GM12878 (cell line): ENCODE measurements at regions not wholly inside any gene's neighbourhood (a gene's known extent, or its start where the extent isn't known, plus 50 kb on each side); places are given as distances from the start of the nearest gene placed in this dataset.

Experiments used
- ATAC-seq: fragments of 200-7000 bp; cut with Tn5 transposase; 3 replicates; pipeline ENCODE4 v1.9.1; 2020; ENCODE audit warnings: mild to moderate bottlenecking, moderate library complexity
- BruUV-seq: library from RNA; stranded (reverse); fragments of 400-500 nt; replicated peaks from 2 replicates; lab custom pipeline; 2021; lab: Mats Ljungman, UMichigan
- CTCF ChIA-PET: fragments of 300-600 bp; sonication (Branson Sonifier 250); formaldehyde crosslinking; extraction: SDS; loops from one replicate; lab custom pipeline; 2021; ENCODE audit warnings: inconsistent platforms; lab: Yijun Ruan, JAX
- POLR2A ChIA-PET: fragments of 350-600 bp; formaldehyde crosslinking; extraction: SDS; loops from one replicate; lab custom pipeline; 2021; ENCODE audit warnings: inconsistent platforms; lab: Charles Lee
- RAD21 ChIA-PET: fragments of 300-600 bp; sonication (Branson Sonifier 250); formaldehyde crosslinking; loops from one replicate; lab custom pipeline; 2023; ENCODE audit warnings: antibody characterized with exemption; ENCODE audit not compliant: unreplicated experiment; lab: Charles Lee
- SMC1A ChIA-PET: fragments of 300-600 bp; sonication (Branson Sonifier 250); formaldehyde crosslinking; loops from one replicate; lab custom pipeline; 2023; ENCODE audit not compliant: unreplicated experiment, uncharacterized antibody; lab: Charles Lee
- DNase-seq: peaks from one replicate; pipeline ENCODE4 v3.0.0-alpha.2; 2011; ENCODE audit warnings: low read depth, low spot score
- FAIRE-seq: peaks from 3 replicates; lab custom pipeline; 2011; peaks lifted over from hg19 to GRCh38; lab: Jason Lieb, UNC
- H2AFZ ChIP-seq: 2 replicates; pipeline ENCODE4 v1.6.0; 2011; ENCODE audit warnings: low read depth, low read length, control low read depth; ENCODE audit not compliant: control insufficient read depth
- H3K27ac ChIP-seq: 2 replicates; pipeline ENCODE4 v1.5.1; 2011; ENCODE audit warnings: control low read depth; ENCODE audit not compliant: control insufficient read depth, insufficient read depth
- H3K27me3 ChIP-seq, 2 experiments: replicated peaks in 1 of 2; 2 replicates each; pipeline versions ENCODE4 v1.6.0 to v1.6.1; 2011; ENCODE audit warnings: low read length in 1 of 2; ENCODE audit not compliant: control insufficient read depth in 2 of 2, insufficient read depth in 2 of 2
- H3K36me3 ChIP-seq, 2 experiments: 2 replicates each; pipeline ENCODE4 v1.5.1; 2011; ENCODE audit warnings: low read length in 1 of 2; ENCODE audit not compliant: control insufficient read depth in 2 of 2, insufficient read depth in 2 of 2
- H3K4me1 ChIP-seq: 2 replicates; pipeline ENCODE4 v1.6.1; 2011; ENCODE audit warnings: mild to moderate bottlenecking, low read length, moderate library complexity, mixed read lengths; ENCODE audit not compliant: control insufficient read depth, insufficient read depth
- H3K4me2 ChIP-seq: 2 replicates; pipeline ENCODE4 v1.6.0; 2011; ENCODE audit warnings: control low read depth; ENCODE audit not compliant: control insufficient read depth, insufficient read depth
- H3K4me3 ChIP-seq: fragments of 200-600 bp; sonication (generic); 2 replicates; pipeline ENCODE4 v1.5.1; 2016
- H3K79me2 ChIP-seq: 2 replicates; pipeline ENCODE4 v1.6.0; 2011; ENCODE audit warnings: low read length; ENCODE audit not compliant: control insufficient read depth, insufficient read depth
- H3K9ac ChIP-seq: 2 replicates; pipeline ENCODE4 v1.8.0; 2011; ENCODE audit warnings: low read length, control low read depth, mixed read lengths; ENCODE audit not compliant: control insufficient read depth, insufficient read depth
- H3K9me3 ChIP-seq: replicated peaks from 3 replicates; pipeline ENCODE4 v1.5.1; 2011; ENCODE audit warnings: mild to moderate bottlenecking, low read length; ENCODE audit not compliant: control insufficient read depth, insufficient read depth
- H4K20me1 ChIP-seq: 2 replicates; pipeline ENCODE4 v1.6.0; 2011; ENCODE audit not compliant: control insufficient read depth, insufficient read depth
- BCL11A ChIP-seq: IDR thresholded peaks from 2 replicates; pipeline ENCODE4 v1.6.1; 2011; ENCODE audit warnings: low read depth, low read length
- FOS ChIP-seq: IDR thresholded peaks from 3 replicates; pipeline ENCODE4 v1.6.1; 2011; ENCODE audit warnings: borderline replicate concordance; ENCODE audit not compliant: insufficient read length; ENCODE audit errors: extremely low read depth
- MXI1 ChIP-seq: fragments of 150-350 bp; IDR thresholded peaks from 2 replicates; pipeline ENCODE4 v1.6.1; 2011; ENCODE audit warnings: low read depth, mild to moderate bottlenecking, inconsistent platforms, low read length, improper control_type of control experiment
- NFYA ChIP-seq: IDR thresholded peaks from 2 replicates; pipeline ENCODE4 v1.6.1; 2011; ENCODE audit warnings: low read depth, mild to moderate bottlenecking, low read length, improper control_type of control experiment, borderline replicate concordance
- RAD21 ChIP-seq: IDR thresholded peaks from 2 replicates; pipeline ENCODE4 v1.6.1; 2011; ENCODE audit warnings: mild to moderate bottlenecking, low read depth, low read length, moderate library complexity; ENCODE audit not compliant: insufficient read depth
- RAD51 ChIP-seq: fragments of 450-650 bp; IDR thresholded peaks from 2 replicates; pipeline ENCODE4 v1.6.1; 2016; ENCODE audit warnings: moderate library complexity, mild to moderate bottlenecking, inconsistent platforms
- SPI1 ChIP-seq: IDR thresholded peaks from 2 replicates; pipeline ENCODE4 v1.6.1; 2011; ENCODE audit warnings: low read depth, mild to moderate bottlenecking, low read length, moderate library complexity, borderline replicate concordance; ENCODE audit not compliant: insufficient read depth
- SUZ12 ChIP-seq: fragments of 200-600 bp; sonication (generic); IDR thresholded peaks from one replicate; pipeline ENCODE4 v1.6.1; 2018; ENCODE audit warnings: antibody characterized with exemption, mild to moderate bottlenecking; ENCODE audit not compliant: unreplicated experiment
- WGBS: methylation state at CpG from one replicate; pipeline ENCODE4 v1.1.6; 2016; ENCODE audit warnings: low lambda C conversion rate; ENCODE audit not compliant: insufficient replicate concordance, insufficient coverage; ENCODE audit errors: missing lambda C conversion rate; 5-methylcytosine and 5-hydroxymethylcytosine counted together
- in situ Hi-C: fragments of 300-500 bp; cut with MboI; formaldehyde crosslinking; loops from 9 replicates; pipeline ENCODE4 v1.14.3; 2018; ENCODE audit warnings: mixed read lengths
- intact Hi-C: fragments of 100-400 bp; cut with micrococcal nuclease; formaldehyde crosslinking; loops from one replicate; pipeline ENCODE4 v1.14.2; 2022; ENCODE audit not compliant: unreplicated experiment
- TF ChIP-seq, protein P1 (sequence below): fragments of 450-650 bp; IDR thresholded peaks from 2 replicates; pipeline ENCODE4 v1.6.1; 2017; ENCODE audit warnings: mild to moderate bottlenecking, moderate library complexity
- TF ChIP-seq, protein P2 (sequence below): fragments of 150-350 bp; IDR thresholded peaks from 2 replicates; pipeline ENCODE4 v1.6.1; 2014; ENCODE audit warnings: mild to moderate bottlenecking, low read depth, low read length
- TF ChIP-seq, protein P3 (sequence below), 3 experiments: IDR thresholded peaks in 2 of 3; conservative IDR thresholded peaks in 1 of 3; 2 replicates each; pipeline ENCODE4 v1.5.1; 2011; ENCODE audit warnings: low read depth in 3 of 3, low read length in 3 of 3, mild to moderate bottlenecking in 3 of 3, control low read depth in 2 of 3, moderate library complexity in 2 of 3, inconsistent platforms in 1 of 3, mixed read lengths in 1 of 3; ENCODE audit not compliant: control insufficient read depth in 2 of 3, insufficient read depth in 1 of 3; ENCODE audit errors: extremely low read depth in 1 of 3
- TF ChIP-seq, protein P4 (sequence below): IDR thresholded peaks from 2 replicates; pipeline ENCODE4 v1.6.1; 2011; ENCODE audit warnings: low read depth, low read length, improper control_type of control experiment, borderline replicate concordance

DNA sequence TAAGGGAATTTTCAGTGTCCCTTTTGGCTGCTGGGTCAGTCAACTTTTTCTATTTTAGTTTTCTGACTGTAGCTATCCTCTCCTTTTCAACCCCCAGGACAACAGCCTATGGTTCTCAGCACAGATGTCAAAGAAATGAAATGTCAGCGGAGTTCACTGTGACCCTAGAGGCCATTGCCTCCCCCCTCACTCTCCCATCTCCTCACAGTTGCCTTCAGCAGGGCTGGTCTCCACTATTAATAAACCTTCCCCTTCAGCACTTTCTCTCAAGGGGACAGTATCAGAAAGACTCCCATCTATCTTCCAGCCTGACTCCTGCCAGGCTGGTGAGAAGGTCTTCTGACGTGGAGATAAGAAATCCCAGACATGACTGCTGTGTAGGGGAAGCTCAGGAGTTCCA, 137.1 kb upstream of the WSCD2 start (continued):
- TF ChIP-seq NFYA (no peak), BCL11A (no peak), RAD51 (no peak)

DNA sequence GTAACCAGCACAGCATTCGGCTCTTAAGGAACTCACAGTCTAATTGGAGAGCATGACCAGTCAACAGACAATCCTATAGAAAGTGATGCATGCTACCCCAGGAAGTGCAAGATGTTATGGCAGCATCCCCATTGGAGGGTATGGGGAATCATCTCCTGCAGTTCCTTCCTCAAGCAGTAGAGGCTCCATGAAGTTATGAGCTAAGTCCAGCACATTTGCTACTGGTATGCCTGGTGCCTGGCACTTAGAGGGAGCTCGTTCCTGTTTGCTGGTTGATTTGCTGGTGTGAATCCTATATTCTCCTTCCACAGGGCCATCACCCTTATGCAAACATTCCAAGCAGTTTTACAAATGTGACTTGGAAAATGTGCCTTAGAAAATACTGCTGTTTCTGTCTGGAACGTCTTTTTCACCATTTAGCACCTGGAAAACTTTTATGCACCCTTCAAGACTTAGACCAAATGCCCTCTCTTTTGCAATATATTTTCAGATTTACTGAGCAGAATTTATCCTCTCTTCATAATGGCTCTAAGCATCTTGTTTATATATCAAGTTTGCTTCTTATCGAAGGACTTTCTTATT, 136.1 kb upstream of the WSCD2 start:
- no peaks in the 10 kb centered on the region for H3K79me2 ChIP-seq
- no peak overlapping the region for H2AFZ ChIP-seq
- WGBS: 35% methylated on average over 4 of the region's 4 CpGs
- intact Hi-C loops (loop anchor here (5.0 kb wide), 2 partner anchors 199 to 504 kb away; no protein-coding TSS in a partner anchor), in situ Hi-C loops (no loop called here)
- CTCF ChIA-PET: interaction anchor here (0.6 to 6.4 kb wide), 15 partner anchors 14 to 519 kb away, joined by 3 to 51 read pairs (median 4); no protein-coding TSS in a partner anchor
- peak; percentile 2 for DNase-seq
- no peaks in the 10 kb centered on the region for H3K9me3 ChIP-seq
- no peaks in the 10 kb centered on the region for H3K4me1 ChIP-seq
- SMC1A ChIA-PET: interaction anchor here (0.6 to 5.0 kb wide), 14 partner anchors 12 to 958 kb away, joined by 3 to 32 read pairs (median 4); no protein-coding TSS in a partner anchor
- POLR2A ChIA-PET: interaction anchor here (0.6 kb wide), 1 partner anchor 527 kb away, joined by 6 read pairs; no protein-coding TSS in a partner anchor
- peak; percentile 75 for FAIRE-seq
- H3K27me3 ChIP-seq: no peaks in the 10 kb centered on the region
- no TSS peak for BruUV-seq
- H3K9ac ChIP-seq: no peak overlapping the region
- peak; percentile 98 for ATAC-seq
- H3K36me3 ChIP-seq: no peaks in the 10 kb centered on the region
- H3K4me2 ChIP-seq: no peak overlapping the region
- no peaks in the 10 kb centered on the region for H4K20me1 ChIP-seq
- H3K27ac ChIP-seq: no peak overlapping the region
- RAD21 ChIA-PET: interaction anchor here (0.6 to 1.6 kb wide), 10 partner anchors 10 to 958 kb away, joined by 3 to 8 read pairs (median 3); no protein-coding TSS in a partner anchor
- H3K4me3 ChIP-seq: no peak overlapping the region
- 0 out of 2 replicates have a peak, but pooled peaks have one; percentile 28 for TF ChIP-seq RAD21
- TF ChIP-seq, protein P1, sequence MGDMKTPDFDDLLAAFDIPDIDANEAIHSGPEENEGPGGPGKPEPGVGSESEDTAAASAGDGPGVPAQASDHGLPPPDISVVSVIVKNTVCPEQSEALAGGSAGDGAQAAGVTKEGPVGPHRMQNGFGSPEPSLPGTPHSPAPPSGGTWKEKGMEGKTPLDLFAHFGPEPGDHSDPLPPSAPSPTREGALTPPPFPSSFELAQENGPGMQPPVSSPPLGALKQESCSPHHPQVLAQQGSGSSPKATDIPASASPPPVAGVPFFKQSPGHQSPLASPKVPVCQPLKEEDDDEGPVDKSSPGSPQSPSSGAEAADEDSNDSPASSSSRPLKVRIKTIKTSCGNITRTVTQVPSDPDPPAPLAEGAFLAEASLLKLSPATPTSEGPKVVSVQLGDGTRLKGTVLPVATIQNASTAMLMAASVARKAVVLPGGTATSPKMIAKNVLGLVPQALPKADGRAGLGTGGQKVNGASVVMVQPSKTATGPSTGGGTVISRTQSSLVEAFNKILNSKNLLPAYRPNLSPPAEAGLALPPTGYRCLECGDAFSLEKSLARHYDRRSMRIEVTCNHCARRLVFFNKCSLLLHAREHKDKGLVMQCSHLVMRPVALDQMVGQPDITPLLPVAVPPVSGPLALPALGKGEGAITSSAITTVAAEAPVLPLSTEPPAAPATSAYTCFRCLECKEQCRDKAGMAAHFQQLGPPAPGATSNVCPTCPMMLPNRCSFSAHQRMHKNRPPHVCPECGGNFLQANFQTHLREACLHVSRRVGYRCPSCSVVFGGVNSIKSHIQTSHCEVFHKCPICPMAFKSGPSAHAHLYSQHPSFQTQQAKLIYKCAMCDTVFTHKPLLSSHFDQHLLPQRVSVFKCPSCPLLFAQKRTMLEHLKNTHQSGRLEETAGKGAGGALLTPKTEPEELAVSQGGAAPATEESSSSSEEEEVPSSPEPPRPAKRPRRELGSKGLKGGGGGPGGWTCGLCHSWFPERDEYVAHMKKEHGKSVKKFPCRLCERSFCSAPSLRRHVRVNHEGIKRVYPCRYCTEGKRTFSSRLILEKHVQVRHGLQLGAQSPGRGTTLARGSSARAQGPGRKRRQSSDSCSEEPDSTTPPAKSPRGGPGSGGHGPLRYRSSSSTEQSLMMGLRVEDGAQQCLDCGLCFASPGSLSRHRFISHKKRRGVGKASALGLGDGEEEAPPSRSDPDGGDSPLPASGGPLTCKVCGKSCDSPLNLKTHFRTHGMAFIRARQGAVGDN: no peak
- TF ChIP-seq, protein P2, sequence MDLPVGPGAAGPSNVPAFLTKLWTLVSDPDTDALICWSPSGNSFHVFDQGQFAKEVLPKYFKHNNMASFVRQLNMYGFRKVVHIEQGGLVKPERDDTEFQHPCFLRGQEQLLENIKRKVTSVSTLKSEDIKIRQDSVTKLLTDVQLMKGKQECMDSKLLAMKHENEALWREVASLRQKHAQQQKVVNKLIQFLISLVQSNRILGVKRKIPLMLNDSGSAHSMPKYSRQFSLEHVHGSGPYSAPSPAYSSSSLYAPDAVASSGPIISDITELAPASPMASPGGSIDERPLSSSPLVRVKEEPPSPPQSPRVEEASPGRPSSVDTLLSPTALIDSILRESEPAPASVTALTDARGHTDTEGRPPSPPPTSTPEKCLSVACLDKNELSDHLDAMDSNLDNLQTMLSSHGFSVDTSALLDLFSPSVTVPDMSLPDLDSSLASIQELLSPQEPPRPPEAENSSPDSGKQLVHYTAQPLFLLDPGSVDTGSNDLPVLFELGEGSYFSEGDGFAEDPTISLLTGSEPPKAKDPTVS: no peak
- no peak for TF ChIP-seq FOS
- TF ChIP-seq MXI1: no peak
- TF ChIP-seq, protein P3, sequence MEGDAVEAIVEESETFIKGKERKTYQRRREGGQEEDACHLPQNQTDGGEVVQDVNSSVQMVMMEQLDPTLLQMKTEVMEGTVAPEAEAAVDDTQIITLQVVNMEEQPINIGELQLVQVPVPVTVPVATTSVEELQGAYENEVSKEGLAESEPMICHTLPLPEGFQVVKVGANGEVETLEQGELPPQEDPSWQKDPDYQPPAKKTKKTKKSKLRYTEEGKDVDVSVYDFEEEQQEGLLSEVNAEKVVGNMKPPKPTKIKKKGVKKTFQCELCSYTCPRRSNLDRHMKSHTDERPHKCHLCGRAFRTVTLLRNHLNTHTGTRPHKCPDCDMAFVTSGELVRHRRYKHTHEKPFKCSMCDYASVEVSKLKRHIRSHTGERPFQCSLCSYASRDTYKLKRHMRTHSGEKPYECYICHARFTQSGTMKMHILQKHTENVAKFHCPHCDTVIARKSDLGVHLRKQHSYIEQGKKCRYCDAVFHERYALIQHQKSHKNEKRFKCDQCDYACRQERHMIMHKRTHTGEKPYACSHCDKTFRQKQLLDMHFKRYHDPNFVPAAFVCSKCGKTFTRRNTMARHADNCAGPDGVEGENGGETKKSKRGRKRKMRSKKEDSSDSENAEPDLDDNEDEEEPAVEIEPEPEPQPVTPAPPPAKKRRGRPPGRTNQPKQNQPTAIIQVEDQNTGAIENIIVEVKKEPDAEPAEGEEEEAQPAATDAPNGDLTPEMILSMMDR (IDR thresholded peaks at IDR 0.05 in 2 of 3, conservative IDR thresholded peaks at IDR 0.05 in 1 of 3; ENCODE audit: control insufficient read depth in 2 of 3, extremely low read depth in 1 of 3, insufficient read depth in 1 of 3, low read depth in 3 of 3, low read length in 3 of 3): peak; percentile 52 to 65 (median 63)
- TF ChIP-seq, protein P4, sequence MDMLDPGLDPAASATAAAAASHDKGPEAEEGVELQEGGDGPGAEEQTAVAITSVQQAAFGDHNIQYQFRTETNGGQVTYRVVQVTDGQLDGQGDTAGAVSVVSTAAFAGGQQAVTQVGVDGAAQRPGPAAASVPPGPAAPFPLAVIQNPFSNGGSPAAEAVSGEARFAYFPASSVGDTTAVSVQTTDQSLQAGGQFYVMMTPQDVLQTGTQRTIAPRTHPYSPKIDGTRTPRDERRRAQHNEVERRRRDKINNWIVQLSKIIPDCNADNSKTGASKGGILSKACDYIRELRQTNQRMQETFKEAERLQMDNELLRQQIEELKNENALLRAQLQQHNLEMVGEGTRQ: no peak
- no peak for TF ChIP-seq SUZ12
- TF ChIP-seq SPI1: 0 out of 2 replicates have a peak, but pooled peaks have one; percentile 3
